HG03196 (cell line): ENCODE measurements at regions not wholly inside any gene's neighbourhood (a gene's known extent, or its start where the extent isn't known, plus 50 kb on each side); places are given as distances from the start of the nearest gene placed in this dataset.
"Not testable (repeated sequence)": the region's sequence is repeated elsewhere in the genome, so short reads cannot be mapped to it uniquely, and the experiment has no call there.

ENCODE experiments used
- ATAC-seq: cut with Tn5 transposase; IDR thresholded peaks from one replicate; pipeline ENCODE4 v1.9.1; 2021; ENCODE audit not compliant: unreplicated experiment

DNA sequence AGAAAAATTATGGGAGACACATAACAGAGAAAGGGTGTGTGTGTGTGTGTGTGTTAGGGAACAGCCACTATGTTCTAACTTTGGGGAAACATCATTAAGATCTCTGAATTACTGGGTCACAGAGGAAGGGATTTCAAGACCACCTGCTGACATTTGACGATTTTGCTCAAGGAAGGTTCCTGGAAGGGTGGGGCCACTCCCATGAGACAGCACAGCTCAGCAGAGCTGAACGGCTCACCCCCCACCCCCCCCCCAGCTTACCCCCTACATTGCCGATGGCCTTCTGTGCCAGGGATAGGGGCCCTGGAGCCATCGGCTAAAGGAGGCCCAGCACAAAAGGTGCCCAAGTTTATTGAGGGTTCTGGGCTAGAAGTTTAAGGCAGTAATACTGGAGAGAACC lies 122.4 kb downstream of the NPIPB11 start:
- not testable (repeated sequence) for ATAC-seq

DNA sequence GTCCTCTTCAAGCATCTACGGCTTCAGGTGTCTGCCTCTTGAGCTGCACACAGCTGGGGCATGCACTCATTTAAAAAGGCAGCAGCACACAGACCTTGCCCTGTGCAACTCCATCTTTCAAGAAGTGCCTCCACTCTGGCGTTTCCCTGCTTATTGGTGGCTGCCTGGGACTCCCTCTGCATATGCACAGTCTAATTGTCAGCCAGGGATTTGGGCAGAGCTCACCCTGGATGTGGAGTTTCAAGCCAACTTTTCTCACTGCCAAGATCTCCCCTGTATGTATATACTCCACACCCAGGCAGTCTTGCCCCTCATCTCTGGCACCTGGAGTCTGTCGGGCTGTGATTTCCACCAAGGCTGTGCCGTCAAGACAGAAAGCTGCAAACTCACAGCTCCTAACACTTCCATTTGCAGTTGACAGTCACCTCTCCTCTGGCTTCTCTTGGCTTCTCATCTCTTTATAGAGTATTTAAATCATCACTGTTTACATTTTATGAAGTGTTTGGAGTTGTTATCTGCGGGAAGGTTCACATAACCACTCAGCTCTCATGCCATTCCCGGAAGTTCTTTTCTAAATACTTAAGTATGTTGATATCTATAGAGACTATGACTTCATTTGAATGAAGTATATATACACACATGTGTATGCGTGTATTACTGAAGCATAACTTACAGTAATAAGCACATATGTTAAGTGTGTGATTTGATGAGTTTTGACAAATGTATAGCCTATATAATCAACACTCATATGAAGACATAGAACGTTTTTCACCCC lies 128.2 kb downstream of the NPIPB11 start:
- ATAC-seq, result not testable (repeated sequence)

DNA sequence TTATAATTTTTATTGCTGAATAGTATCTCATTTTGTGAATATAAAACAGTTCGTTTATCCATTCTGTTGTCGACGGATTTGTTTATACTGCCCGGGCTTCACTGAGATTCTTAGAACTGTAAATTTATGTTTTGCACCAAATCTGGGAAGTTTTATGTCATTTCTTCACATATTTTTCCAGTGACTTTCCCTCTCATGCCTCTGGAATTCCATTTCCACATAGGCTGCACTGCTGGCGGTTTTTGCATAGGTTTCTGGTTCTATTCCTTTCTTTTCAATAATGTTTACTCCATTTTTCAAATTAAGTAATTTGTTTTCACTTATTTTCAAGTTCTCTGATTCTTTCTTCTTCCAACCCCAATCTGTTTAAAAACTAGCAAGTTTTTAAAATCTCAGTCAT lies 130.1 kb downstream of the NPIPB11 start:
- ATAC-seq, result not testable (repeated sequence)

DNA sequence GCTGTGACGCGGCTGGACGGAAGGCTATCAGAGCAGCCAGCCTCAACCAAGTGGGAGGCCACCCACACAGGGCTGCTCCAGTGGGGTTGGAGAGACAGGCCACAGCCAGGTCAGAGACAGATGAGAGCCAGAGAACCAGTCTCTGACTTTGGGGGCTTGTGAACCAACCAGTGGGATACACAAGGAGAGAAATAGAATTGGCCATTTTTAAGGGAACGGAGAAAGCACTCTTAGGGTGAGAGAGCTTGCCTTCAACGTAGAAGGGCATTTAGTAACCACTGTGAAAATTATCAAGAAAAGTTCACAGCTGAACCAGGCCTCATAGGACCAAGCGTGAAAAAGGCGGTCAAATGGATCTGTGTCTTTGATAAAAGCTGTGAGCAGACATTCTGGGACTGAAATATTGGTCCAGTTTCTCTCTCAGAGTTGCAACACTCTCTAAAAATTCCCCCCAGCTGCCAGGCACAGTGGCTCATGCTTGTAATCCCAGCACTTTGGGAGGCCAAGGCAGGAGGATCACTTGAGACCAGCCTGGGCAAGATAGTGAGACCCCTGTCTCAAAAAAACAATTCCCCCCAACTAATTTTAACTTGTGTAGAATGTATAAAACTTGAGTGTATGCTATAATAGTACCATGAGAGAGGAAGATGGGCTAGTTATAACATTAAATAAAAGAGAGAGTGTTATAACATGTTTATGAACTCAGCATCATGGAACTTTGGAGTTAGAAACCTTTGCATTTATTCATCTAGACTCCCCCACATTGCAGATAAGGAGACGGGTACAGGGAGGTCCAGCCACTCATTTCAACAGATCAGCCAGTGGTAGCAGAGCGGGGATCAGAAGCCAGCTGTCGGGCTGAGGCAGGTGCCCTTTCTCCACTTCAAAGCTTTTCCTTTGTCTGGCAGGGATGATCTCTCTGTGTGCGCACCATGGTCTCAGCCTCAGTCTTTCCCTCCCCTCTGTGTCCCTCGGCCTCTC lies 132.2 kb downstream of the NPIPB11 start:
- not testable (repeated sequence) for ATAC-seq

DNA sequence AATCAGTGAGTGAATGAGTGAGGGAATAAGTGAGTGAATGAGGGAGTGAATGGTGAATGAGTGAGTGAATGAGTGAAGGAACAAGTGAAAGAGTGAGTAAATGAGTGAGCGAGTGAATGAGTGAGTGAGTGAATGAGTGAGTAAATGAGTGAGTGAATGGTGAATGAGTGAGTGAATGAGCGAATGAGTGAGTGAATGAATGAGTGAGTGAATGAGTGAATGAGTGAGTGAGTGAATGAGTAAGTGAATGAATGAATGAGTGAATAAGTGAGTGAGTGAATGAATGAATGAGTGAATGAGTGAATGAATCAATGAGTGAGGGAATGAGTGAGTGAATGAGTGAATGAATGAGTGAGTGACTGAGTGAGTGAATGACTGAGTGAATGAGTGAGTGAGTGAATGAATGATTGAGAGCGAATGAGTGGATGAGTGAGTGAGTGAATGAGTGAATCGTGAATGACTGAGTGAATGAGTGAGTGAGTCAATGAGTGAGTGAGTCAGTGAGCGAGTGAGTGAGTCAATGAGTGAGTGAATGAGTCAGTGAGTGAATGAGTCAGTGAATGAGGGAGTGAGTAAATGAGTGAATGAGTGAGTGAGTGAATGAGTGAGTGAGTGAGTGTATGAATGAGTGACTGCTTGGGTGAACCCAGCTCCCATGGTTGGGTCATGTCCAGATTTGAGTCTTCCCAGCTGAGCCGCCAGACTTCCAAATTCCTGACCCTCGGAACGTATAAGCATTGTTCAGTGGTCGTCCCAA lies 133.0 kb downstream of the NPIPB11 start:
- not testable (repeated sequence) for ATAC-seq

DNA sequence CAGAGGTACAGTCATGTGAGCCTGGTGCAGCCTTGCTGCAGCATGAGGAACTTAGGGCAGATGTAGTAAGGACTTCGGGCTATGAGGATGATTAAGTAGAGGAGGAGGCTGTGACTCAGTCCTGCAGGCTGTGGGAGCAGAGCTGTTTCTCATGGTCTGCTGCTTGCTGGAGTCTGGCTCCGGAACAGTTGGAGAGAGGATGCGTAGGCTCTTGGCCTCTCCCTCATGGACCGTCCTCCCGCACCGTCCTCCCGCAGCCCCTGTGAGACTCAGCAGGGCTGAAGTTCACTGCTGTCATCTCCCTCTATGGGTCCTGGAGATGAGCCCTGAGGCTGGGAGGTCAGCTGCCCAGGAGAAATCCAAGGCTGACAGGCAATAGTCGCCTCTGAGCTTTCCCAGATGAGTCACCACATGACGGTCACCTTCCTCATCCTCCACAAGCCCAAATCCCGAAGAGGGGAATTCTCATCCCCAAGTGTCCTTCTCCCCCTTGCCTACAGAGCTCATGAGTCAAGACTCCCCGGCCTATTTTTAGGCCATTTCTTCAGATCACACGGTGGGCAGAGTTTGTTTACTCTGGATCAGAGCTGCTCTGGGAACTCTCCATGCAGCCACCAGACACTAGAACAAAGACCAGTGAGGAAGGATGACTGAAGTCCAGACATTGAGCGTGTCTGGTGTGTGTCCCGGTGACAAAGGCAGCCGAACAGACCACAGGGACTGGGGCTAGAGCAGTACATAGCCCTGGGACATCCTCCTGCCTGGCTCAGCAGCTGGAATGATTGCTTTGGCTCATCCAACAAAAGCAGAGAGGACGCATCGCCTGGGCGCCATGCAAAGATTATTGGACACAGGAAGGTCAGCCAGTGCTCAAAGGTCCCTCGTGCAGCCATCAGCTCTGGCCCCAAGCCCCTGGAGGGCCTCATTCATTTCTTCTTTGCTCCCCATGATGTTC lies 134.5 kb downstream of the NPIPB11 start:
- not testable (repeated sequence) for ATAC-seq

DNA sequence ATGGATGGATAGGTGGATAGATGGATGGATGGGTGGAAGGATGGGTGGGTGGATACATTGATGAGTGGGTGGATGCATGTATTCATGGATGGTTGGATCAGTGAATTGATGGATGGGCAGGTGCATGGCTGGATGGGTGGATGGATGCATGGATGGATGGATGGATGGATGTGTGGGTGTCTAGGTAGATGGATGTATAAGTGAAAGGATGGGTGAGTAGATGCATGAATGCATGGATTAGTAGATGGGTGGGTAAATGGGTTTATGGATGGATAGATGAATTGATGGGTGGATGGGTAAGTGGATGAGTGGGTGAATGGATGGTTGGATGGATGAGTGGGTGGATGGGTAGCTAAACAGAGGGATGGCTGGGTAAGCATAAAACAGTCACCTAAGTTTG lies 135.6 kb downstream of the NPIPB11 start:
- ATAC-seq, result not testable (repeated sequence)

DNA sequence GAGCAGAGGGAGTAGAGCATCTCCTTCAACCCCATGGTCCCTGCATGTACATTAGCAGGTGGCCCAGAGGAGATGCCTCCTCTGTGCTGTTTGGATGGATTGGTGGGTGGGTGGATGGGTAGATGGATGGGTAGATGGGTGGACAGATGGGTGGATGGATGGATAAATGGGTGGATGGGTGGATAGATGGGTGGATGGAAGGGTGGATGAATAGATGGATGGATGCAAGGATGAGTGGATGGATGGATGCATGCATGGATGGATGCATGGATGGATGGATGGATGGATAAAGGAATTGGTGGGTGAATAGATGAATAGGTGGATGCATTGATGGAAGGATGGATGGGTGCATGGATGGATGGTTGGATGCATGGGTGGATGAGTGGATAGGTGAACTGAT lies 136.5 kb downstream of the NPIPB11 start:
- not testable (repeated sequence) for ATAC-seq

DNA sequence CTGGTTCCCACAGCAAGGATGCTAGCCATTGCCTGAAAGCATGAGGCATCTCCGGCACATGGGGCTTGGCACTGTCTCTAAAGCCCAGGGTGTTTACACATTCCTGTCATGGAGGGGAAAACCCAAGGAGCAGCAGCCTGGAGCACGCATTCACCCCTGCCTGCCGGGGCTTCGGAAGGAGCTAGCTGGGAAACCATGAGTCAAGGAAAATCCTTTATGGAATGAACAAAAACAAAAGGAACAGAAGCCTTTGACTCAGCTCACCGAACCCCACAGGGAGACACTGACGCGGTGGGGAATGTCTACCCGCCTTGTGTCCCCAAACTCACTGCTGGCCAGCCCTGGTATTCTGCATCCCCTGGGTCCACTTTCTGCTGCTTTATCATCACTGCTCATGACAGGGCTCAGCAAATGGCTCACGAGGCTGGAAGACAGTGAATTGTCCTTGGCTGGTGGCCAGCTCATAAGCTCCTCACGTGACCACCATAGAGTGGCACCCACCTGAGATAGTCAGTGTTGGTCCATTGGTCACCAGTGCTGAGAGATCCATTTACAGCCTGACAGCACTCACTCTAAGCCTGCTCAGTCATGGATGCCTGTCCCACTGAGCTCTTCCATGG lies 137.2 kb downstream of the NPIPB11 start:
- not testable (repeated sequence) for ATAC-seq

DNA sequence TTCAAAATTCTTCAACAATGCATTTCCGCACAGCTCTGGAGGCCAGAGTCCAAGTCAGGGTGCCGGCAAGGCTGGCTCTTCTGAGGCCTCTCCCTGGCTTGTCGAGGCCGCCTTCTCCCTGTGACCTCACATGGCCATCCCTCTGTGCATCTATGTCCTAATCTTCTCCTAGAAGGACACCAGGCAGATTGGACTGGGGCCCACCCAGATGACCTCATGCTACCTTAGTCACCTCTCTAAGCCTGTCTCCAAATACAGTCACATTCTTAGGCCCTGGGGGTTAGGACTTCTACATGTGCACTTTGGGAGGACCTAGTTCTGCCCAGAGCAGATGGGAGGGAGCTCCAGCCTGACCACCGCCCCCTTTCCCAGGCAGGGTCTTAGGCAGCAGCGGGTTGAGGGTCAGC lies 137.7 kb downstream of the NPIPB11 start:
- ATAC-seq, result not testable (repeated sequence)

DNA sequence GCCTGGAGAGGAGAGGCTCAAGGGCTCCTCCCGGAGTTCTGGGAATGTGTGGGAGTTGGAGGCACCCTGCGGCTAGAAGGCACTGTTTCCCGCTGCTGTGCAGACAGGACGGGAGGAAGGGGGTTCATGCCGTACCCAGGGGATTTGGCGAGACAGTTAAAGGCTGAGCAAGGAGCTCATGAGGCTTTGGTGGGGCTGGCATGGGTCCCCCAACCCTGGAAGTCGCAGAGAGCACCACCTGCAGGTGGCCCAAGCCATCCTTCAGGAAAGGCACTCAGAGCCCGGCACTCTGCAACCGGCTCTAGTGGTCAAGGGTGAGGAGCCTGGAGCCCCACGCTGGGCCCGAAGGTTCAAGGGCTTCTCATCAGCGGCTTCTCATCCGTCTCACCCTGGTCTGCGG lies 138.2 kb downstream of the NPIPB11 start:
- ATAC-seq, result not testable (repeated sequence)

DNA sequence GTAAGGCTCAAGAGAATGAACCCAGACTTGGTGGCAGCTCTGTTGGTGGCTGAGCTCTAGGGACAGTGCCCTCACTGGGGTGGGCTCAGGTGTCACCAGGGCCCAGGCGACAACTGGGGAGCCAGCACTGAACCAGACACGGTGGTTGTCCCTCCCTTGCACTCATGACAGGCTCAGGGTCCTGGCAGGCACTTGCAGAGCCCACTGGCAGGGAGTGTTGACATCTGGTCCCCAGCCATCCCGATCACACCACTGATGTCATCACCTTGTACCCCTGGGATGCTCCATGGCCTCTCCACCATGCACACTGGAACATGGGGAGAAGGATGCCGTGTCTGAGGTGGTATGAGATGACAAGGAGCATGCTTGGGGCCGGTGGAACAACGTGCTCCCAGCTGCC lies 138.6 kb downstream of the NPIPB11 start:
- not testable (repeated sequence) for ATAC-seq

DNA sequence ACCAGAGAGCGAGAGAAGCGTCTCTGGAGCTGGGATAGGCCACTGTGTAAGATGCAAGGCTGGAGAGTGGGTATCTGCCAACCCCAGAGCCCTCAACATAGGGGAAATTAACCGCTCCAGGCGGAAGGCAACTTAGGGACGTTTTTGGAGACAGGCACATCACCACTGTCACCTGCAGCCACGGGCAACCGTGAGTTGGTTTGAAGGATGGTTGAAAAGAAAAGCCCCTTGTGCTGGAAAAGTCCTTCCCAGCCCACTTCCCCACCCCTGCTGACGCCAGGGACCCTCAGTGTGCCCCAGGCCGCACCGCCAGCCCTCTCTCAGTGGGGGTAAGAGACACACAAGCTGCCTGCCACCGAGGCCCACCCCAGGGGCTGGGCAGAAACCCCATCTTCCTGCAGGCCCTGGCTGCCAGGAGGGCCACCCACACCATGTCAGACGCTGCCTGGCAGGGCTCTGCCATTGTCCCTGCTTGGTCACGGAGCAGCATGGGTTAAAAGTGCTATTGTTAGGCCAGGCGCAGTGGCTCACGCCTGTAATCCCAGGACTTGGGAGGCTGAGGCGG lies 139.4 kb downstream of the NPIPB11 start:
- ATAC-seq, result not testable (repeated sequence)

DNA sequence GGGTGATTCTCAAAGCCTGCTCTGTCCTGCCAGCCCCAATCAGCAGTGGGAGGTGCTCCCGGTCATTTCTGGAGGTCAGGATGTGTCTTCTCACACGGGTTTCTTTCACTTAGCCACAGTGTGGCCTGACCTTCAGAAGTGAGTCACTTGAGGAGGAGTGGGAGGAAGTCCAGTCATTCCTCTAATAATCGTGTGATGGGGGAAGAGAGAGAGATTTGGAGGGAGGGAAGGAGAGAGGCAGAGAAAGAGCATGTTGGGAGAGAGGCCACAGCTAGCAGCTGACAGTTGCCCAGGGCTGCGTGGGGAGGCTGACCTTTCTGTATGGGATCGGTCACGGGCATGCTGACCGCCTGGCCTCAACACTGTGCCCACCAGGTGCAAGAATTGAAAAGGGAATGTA lies 139.9 kb downstream of the NPIPB11 start:
- not testable (repeated sequence) for ATAC-seq

DNA sequence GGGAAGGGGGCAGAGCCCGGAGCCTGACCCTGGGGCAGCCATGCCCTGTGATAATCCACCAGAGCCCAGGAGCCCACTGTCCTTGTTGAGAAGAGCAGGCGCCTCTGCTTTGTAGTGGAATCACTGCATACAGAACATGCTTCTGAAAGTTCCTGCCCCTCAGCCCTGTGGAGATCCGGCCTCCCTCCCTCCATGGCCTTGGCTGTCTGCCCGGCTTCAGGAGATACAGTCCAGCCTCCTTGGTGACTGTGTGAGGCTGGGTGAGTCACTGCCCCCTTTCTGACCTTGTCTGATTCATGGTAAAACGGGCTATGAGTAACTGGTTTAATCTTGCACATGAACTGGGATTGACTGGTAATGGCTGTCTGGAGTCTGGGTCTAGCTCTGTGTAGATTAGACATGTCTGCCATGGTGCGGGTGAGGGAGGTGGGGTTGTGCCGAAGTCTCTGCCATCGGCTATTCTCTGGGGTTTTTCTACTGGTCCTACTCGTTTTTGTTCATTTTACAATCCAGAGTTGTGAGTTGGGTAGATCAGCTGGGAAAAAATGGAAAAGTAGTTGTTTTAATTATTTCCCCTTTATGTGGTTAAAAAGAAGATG lies 141.2 kb downstream of the NPIPB11 start:
- not testable (repeated sequence) for ATAC-seq

DNA sequence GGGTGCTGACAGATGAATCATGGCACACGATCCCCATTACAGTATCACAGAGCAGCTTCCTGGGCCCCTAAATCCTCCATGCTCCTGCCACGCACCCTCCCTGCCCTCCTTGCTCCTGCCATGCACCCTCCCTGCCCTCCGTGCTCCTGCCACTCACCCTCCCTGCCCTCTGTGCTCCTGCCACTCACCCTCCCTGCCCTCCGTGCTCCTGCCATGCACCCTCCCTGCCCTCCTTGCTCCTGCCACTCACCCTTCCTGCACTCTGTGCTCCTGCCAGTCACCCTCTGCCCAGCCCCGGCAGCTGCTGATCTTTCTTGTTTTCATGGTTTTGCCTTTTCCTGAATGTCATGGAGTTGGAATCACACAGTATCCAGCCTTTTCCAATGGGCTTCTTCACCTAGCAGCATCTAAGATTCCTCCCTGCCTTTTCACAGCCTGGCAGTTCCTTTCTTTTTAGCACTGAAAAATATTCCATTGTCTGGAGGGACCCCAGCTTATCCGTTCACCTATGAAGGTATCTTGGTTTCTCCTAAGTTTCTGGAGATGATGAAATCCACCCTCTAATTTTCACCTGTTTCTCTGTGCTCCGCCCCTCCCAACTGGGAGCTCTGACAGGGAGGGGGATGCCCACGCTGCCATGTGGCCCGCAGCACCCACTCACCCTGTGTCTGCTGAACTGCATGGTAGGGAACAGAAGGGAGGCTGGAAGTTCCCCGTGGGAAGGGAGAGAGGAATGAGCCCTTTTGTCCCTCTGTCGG lies 142.3 kb downstream of the NPIPB11 start:
- not testable (repeated sequence) for ATAC-seq

DNA sequence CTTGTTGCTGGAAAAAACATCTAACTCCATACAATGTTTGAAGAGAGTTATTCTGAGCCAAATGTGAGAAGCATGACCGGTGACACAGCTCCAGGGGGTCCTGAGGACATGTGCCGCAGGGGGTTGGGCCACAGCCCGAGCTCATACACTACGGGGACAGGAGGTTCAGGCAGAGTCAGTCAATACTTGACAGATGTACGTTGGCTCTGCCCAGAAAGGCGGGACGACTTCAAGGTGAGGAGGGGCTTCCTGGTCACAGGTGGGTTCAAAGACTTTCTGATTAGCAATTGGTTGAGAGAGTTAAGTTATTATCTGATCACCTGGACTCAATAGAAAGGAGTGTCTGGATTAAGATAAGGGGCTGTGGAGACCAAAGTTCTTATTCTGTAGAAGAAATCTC lies 143.8 kb downstream of the NPIPB11 start:
- not testable (repeated sequence) for ATAC-seq
